Brain pericyte (primary cell): ENCODE measurements at regions not wholly inside any gene's neighbourhood (a gene's known extent, or its start where the extent isn't known, plus 50 kb on each side); places are given as distances from the start of the nearest gene placed in this dataset.
"Not testable (repeated sequence)": the region's sequence is repeated elsewhere in the genome, so short reads cannot be mapped to it uniquely, and the experiment has no call there.

Source experiments
- DNase-seq: peaks from one replicate; pipeline ENCODE4 v3.0.0-alpha.2; 2012; ENCODE audit warnings: low read depth, low spot score

- DNase-seq, result peak; percentile 75
Observed at GRCh38 chr5:39760385-39761198, 335.8 kb upstream of the DAB2 start.

DNA sequence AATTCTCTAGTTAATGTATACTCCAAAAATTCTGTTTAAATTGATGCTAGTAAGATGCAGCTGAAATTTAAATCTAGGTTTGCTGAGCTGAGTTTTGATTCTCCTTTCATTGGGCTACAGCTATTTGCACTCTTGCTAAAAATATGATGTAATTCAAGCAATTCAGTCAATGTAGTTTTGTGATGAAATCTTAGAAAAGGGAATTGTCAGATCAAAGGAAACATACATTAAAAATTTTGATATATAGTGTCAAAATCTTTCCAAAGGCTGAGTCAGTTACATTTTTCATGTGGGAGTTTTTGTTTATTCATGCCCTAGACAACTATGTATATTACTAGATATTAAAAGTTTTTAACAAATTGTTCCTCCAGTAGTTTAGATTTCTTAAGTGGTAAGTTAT is 334.9 kb upstream of the DAB2 start:
- DNase-seq, result no peak

GRCh38 chr5:39758426-39758825 is 333.6 kb upstream of the DAB2 start:
- DNase-seq, result no peak

- no peak for DNase-seq
Observed at GRCh38 chr5:39757131-39757530, 332.4 kb upstream of the DAB2 start.

DNA sequence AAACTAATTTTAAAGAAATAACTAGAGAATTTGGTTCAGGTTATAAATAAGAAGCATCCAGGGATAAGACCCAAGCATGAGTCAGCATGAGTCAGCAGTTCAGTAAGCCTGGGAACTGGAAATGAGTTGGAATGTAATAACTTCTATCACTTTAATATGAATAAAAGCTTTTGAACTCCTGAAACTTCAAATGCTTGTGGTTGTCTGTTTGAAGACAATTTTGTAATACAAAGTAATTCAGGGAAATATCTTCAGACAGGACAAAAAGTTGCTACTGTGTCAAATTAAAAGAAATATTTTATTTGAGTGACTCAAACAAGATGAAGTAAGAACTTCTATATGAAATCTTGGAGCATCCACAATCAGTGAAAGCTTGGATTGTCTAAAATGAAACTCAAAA is 331.2 kb upstream of the DAB2 start:
- DNase-seq, result peak; percentile 65

GRCh38 chr5:39755452-39755851 is 330.7 kb upstream of the DAB2 start:
- DNase-seq, result no peak

DNA sequence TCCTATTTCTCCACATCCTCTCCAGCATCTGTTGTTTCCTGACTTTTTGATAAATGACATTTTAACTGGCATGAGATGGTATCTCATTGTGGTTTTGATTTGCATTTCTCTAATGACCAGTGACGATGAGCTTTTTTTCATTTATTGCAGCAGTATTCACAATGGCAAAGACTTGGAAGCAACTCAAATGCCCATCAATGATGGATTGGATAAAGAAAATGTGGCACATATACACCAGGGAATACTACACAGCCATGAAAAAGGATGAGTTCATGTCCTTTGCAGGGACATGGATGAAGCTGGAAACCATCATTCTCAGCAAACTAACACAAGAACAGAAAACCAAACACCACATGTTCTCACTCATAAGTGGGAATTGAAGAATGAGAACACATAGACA is 329.0 kb upstream of the DAB2 start:
- not testable (repeated sequence) for DNase-seq

DNA sequence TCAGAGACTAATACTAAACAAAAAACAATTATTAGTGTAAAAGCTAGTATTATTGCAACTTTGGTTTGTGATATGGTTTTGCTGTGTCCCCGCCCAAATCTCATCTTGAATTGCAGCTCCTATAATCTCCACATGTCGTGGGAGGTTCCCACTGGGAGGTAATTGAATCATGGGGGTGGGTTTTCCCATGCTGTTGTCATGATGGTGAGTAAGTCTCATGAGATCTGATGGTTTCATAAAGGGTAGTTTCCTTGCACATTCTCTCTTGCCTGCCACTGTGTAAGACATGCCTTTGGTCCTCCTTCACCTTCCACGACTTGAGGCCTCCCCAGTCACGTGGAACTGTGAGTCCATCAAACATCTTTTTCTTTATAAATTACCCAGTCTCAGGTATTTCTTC is 325.9 kb upstream of the DAB2 start:
- no peak for DNase-seq

DNA sequence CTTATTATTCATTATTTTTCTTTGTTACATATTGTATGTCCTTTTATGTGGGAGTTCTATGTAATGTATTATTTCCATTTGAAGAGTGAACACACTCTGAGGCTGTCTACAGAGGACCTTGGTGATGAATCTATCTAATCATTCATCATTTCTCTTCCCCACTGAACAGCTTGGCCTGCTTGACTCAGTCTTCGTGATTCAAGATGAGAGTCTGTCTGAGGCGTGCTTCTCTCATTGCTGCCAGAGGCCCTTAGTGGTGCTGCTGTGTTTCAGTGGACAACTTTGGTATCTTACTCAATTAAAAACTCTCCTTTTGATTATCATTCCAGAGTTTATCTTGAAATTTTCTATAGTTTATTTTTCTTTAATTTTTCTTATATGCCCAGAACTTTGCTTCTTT is 318.1 kb upstream of the DAB2 start:
- no peak for DNase-seq

DNA sequence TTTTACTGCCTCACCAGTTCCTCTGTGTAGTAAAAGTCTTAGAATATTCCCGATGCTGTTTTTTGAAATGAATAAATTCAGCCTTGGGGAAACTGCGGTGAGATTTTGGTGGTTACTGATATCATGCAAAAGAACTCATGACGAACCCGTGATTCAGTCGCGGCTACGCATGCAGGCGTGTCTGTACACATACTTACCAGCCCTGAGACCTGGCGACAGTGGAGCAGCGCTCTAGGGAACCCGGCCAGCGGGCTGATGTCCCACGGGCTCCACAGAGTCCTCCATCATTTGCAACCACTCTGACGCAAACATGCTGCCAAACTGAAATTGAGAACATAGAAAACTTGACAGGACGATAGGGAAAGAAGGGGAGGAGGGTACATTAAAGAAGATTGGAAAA is 315.6 kb upstream of the DAB2 start:
- DNase-seq, result no peak

DNA sequence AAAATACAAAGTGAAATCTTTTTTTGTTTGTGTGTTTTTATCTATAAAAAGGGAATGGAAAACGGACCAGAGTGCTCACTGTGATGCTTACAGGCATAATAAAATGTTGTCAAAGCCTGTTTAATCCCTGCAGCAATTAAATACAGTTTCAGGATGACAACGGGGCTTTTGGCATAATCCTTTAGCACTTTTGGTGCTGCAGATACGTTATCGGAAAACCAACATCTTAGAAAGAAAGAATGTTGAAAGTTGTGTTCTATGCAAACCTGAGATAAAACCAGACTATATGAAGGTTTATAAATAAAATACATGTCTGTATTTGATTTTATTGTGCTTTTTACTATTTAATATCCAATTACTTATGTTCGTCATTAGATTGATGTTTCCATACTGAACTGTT is 307.4 kb upstream of the DAB2 start:
- no peak for DNase-seq

DNA sequence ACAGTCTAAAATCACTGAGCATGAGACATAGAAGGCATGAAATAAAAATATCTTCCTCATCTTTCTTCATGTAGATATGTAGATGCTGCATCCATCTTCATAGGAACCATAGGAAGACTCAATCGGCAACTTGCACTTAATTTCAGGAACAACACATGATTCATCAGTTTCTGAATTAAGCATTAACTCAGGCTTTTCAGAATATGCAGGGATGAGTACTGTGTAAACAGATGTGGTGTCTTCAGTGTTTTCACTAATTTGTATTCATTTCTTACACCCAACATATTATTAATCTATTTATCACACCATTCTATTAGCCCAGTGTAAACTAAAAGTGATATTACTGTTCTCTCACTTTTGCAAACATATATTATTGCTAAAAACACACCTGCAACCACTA is 305.9 kb upstream of the DAB2 start:
- no peak for DNase-seq

DNA sequence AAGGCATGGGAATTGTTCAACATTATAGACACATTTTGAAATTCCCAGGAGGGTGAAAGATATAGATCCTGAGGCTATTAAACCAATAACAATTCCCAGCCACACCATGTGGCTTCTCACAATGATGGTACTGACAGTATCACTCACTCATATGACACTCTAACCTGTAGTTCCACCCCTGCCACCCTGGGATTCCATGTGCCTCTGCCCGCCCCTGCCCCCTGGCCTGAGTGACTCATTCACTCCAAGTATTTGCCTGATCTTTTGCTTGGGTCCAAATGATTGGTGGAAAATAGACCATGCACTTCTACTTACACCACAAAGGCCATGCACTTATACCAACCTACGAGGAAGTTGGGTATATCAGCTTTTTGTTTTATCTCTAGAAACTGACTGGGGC is 305.2 kb upstream of the DAB2 start:
- no peak for DNase-seq

- no peak for DNase-seq
Observed at GRCh38 chr5:39726467-39726866, 301.7 kb upstream of the DAB2 start.

- DNase-seq, result no peak
Observed at GRCh38 chr5:39721394-39721793, 296.6 kb upstream of the DAB2 start.

- no peak for DNase-seq
Observed at GRCh38 chr5:39720136-39720535, 295.4 kb upstream of the DAB2 start.

DNA sequence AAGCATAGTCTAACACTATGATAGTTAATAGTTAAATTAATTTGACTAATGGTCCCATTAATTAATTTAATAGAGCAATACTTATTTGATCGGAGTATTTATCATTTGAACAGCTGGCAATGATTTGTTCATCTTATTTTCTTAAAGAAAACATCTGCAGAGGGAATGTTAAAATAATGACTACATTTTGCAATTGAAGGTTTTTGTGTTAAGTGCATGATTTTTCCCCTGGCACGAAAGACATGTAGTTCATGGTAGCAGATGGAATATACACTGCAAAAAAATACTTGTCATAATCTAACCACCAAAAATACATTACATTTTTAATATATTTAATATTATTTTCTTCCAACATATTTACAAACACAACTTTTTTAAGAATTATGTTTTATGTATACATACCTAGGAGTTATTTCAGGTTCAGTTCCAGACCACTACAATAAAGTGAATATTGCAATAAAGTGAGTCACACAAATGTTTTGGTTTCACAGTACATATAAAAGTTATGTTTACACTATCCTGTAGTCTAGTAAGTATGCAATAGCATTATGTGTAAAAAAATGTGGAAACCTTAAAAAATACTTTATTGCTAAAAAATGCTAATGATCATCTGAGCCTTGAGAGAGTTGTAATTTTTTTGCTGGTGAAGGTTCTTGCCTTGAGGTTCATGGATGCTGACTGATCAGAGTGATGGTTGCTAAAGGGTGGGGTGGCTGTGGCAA is 292.6 kb upstream of the DAB2 start:
- no peak for DNase-seq

- no peak for DNase-seq
Observed at GRCh38 chr5:39716532-39717028, 291.8 kb upstream of the DAB2 start.

DNA sequence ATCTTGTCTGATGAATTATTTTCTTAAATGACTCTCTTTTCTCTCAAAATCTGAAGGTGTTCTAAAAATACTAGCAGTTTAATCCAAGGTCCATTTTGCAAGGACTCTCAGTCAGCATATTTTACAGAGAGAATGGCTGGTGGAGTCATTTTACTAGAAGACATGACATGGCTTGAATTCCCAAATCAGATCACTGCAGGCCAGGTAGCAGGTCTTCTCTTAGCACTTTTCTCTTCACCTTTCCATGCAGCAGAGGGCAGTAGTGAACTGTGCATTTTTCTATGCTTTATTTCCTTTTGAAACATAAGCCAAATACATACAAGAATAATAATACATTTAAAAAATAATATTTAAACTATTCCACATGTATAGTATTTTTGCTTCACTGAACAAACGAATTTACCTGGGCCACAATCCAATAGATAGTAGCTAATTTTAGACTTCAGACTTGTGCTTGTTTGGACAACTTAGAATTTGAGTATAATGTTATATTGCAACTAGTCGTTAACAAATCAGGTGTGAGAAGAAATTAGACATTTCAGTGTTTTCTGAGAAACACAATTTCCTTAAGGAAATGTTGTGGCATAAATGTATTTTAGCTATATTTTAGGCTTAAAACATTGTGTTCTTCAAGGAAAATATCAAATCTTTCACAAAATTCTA is 289.4 kb upstream of the DAB2 start:
- DNase-seq, result peak; percentile 53

DNA sequence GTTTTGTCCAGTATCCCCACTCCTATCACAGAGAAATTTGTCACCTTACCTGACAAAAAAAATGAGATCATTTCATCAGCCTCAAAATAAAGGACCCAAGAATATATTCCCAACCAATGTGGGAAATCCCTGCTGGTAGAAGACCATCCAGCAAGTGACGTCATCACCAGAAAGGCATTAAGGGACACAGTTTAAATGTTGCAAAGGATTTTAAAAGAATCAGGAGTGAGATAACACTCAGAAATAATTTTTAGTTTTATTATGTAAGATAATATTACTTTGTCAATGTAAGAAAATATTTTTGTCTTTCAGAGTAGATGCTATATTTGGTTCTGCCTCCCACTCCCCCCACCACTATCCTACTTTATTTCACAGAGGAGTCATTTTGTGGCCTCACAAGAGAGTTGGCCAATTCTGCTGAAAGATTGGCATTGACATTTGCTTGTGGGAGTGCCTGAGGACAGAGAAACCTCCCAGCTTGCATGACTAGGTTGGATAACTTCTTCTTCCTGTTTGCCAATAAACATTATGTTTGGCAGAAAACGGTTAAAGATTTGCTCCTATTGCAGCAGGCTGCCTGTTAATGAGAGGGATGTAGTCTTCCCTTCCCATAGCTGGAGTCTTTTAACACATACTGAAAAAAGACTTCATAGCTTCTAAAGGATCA is 288.6 kb upstream of the DAB2 start:
- DNase-seq, result no peak

- no peak for DNase-seq
Observed at GRCh38 chr5:39712316-39713249, 287.8 kb upstream of the DAB2 start.
